ENCODE measurements at regions not wholly inside any gene's neighbourhood (a gene's known extent, or its start where the extent isn't known, plus 50 kb on each side); places are given as distances from the start of the nearest gene placed in this dataset.

DNA sequence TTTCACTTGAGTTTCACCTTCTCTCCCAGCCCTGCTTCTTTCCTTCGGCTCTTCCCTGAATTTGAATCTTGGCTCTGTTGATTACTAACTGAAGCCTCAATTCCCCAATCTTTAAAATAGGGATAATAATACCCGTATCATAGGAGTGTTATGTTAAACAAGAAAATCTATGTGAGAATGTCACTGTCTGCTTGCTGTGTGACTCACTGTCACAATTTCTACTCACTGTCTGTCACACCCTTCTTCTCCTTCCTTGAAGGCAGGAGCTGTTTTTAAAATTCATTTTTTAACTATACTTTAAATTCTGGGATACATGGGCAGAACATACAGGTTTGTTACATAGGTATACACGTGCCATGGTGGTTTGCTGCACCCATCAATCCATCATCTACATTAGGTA lies 141.6 kb upstream of the CXCR4 start:
- no peak for TF ChIP-seq EZH2phosphoT487 (IDR thresholded peaks at IDR 0.05; ENCODE audit: borderline replicate concordance, low read depth, low read length)
- TF ChIP-seq, protein P1, sequence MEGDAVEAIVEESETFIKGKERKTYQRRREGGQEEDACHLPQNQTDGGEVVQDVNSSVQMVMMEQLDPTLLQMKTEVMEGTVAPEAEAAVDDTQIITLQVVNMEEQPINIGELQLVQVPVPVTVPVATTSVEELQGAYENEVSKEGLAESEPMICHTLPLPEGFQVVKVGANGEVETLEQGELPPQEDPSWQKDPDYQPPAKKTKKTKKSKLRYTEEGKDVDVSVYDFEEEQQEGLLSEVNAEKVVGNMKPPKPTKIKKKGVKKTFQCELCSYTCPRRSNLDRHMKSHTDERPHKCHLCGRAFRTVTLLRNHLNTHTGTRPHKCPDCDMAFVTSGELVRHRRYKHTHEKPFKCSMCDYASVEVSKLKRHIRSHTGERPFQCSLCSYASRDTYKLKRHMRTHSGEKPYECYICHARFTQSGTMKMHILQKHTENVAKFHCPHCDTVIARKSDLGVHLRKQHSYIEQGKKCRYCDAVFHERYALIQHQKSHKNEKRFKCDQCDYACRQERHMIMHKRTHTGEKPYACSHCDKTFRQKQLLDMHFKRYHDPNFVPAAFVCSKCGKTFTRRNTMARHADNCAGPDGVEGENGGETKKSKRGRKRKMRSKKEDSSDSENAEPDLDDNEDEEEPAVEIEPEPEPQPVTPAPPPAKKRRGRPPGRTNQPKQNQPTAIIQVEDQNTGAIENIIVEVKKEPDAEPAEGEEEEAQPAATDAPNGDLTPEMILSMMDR (conservative IDR thresholded peaks at IDR 0.05; ENCODE audit: low read length): no peak
